C4-2B (cell line): ENCODE measurements at regions not wholly inside any gene's neighbourhood (a gene's known extent, or its start where the extent isn't known, plus 50 kb on each side); places are given as distances from the start of the nearest gene placed in this dataset.

Experiments
- ZFX ChIP-seq: fragments of 450-650 bp; IDR thresholded peaks from 2 replicates; pipeline ENCODE4 v1.6.1; 2017
- TF ChIP-seq, protein P1 (sequence below): fragments of 450-650 bp; conservative IDR thresholded peaks from 2 replicates; pipeline ENCODE4 v1.5.1; 2017; ENCODE audit warnings: mild to moderate bottlenecking

DNA sequence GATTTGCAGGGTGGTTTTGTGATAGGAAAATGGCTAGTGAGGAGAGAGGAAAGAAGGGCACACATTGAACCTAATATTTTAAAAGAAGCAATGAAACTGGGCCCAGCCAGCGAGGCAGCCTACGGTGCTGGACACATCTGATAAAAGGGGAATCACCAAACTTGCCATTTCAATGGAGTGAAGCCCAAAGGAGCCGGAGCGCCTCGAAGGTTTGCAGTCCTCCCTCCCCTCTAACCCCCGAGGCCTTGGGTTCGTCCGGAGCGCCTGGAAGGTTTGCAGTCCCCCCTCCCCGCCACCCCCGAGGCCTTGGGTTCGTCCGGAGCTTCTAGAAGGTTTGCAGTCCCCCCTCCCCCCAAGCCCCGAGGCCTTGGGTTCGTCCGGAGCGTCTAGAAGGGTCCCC, 132.6 kb downstream of the TENT4A start:
- TF ChIP-seq, protein P1, sequence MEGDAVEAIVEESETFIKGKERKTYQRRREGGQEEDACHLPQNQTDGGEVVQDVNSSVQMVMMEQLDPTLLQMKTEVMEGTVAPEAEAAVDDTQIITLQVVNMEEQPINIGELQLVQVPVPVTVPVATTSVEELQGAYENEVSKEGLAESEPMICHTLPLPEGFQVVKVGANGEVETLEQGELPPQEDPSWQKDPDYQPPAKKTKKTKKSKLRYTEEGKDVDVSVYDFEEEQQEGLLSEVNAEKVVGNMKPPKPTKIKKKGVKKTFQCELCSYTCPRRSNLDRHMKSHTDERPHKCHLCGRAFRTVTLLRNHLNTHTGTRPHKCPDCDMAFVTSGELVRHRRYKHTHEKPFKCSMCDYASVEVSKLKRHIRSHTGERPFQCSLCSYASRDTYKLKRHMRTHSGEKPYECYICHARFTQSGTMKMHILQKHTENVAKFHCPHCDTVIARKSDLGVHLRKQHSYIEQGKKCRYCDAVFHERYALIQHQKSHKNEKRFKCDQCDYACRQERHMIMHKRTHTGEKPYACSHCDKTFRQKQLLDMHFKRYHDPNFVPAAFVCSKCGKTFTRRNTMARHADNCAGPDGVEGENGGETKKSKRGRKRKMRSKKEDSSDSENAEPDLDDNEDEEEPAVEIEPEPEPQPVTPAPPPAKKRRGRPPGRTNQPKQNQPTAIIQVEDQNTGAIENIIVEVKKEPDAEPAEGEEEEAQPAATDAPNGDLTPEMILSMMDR, result no peak
- TF ChIP-seq ZFX, result no peak
